Peyer's patch (tissue), 4 donors: ENCODE measurements at regions not wholly inside any gene's neighbourhood (a gene's known extent, or its start where the extent isn't known, plus 50 kb on each side); places are given as distances from the start of the nearest gene placed in this dataset.

Experiments used
- DNase-seq, 3 donors: peaks; one replicate each; pipeline ENCODE4 v3.0.0-alpha.2; 2017 to 2019
- H3K27ac ChIP-seq, 4 donors: fragments of 200-600 bp; sonication (generic); one replicate each; pipeline ENCODE4 v1.5.1; 2016 to 2019
- H3K27me3 ChIP-seq, 2 donors: fragments of 200-600 bp; sonication (generic); one replicate each; pipeline ENCODE4 v1.5.1; 2019
- H3K36me3 ChIP-seq, 3 donors: fragments of 200-600 bp; sonication (generic); one replicate each; pipeline ENCODE4 v1.5.1; 2016 to 2019
- H3K4me1 ChIP-seq, 4 donors: fragments of 200-600 bp; sonication (generic); one replicate each; pipeline ENCODE4 v1.5.1; 2016 to 2019
- H3K4me3 ChIP-seq, 4 donors: fragments of 200-600 bp; sonication (generic); 1 replicate in 3 of 4; 2 replicates in 1 of 4; pipeline ENCODE4 v1.5.1; 2016 to 2019; ENCODE audit warnings: mild to moderate bottlenecking in 1 of 4
- H3K9me3 ChIP-seq, 4 donors: fragments of 200-600 bp; sonication (generic); one replicate each; pipeline ENCODE4 v1.5.1; 2016 to 2019; ENCODE audit warnings: mild to moderate bottlenecking in 1 of 4
- CTCF ChIP-seq, 6 experiments: fragments of 450-650 bp in 4 of 6; fragments of 200-600 bp in 2 of 6; sonication (generic) in 1 of 6; IDR thresholded peaks; one replicate each; pipeline ENCODE4 v1.5.1; 2017 to 2019; ENCODE audit warnings: antibody characterized with exemption in 6 of 6, mild to moderate bottlenecking in 3 of 6, moderate library complexity in 1 of 6
- POLR2A ChIP-seq, 2 donors: fragments of 450-650 bp; IDR thresholded peaks; one replicate each; pipeline ENCODE4 v1.5.1; 2017; ENCODE audit warnings: antibody characterized with exemption in 2 of 2, mild to moderate bottlenecking in 2 of 2, moderate library complexity in 2 of 2

GRCh38 chr7:46613116-46613515, 692.0 kb upstream of the IGFBP3 start:
- no peak for DNase-seq
- Histone ChIP-seq H3K27me3 (no peaks in the 10 kb centered on the region), H3K4me1 (no peaks in the 10 kb centered on the region), H3K27ac (no peak overlapping the region), H3K36me3 (no peaks in the 10 kb centered on the region), H3K4me3 (no peak overlapping the region), H3K9me3 (no peaks in the 10 kb centered on the region)
- TF ChIP-seq CTCF (IDR thresholded peaks at IDR 0.05) (no peak), POLR2A (IDR thresholded peaks at IDR 0.05) (no peak)

GRCh38 chr7:46611508-46611907, 690.4 kb upstream of the IGFBP3 start:
- Histone ChIP-seq H3K27ac (no peak overlapping the region), H3K27me3 (no peaks in the 10 kb centered on the region), H3K9me3 (no peaks in the 10 kb centered on the region), H3K4me1 (no peaks in the 10 kb centered on the region), H3K36me3 (no peaks in the 10 kb centered on the region), H3K4me3 (no peak overlapping the region)
- no peak for TF ChIP-seq POLR2A (IDR thresholded peaks at IDR 0.05)
- TF ChIP-seq CTCF (IDR thresholded peaks at IDR 0.05), result no peak
- no peak for DNase-seq

- Histone ChIP-seq H3K27me3 (no peaks in the 10 kb centered on the region), H3K36me3 (no peaks in the 10 kb centered on the region), H3K27ac (no peak overlapping the region), H3K4me3 (no peak overlapping the region), H3K9me3 (no peaks in the 10 kb centered on the region), H3K4me1 (no peaks in the 10 kb centered on the region)
- no peak for TF ChIP-seq CTCF (IDR thresholded peaks at IDR 0.05)
- TF ChIP-seq POLR2A (IDR thresholded peaks at IDR 0.05), result no peak
- DNase-seq, result no peak
These were observed 689.7 kb upstream of the IGFBP3 start for GRCh38 chr7:46610746-46611145.

GRCh38 chr7:46607176-46607575, 686.1 kb upstream of the IGFBP3 start:
- H3K36me3 ChIP-seq, result no peaks in the 10 kb centered on the region
- H3K4me3 ChIP-seq, result no peak overlapping the region
- no peaks in the 10 kb centered on the region for H3K27me3 ChIP-seq
- no peak overlapping the region for H3K27ac ChIP-seq
- DNase-seq, result no peak
- no peak for TF ChIP-seq CTCF (IDR thresholded peaks at IDR 0.05)
- no peak for TF ChIP-seq POLR2A (IDR thresholded peaks at IDR 0.05)
- H3K4me1 ChIP-seq, result peaks cover 0 to 5% (median 0%) of the 10 kb centered on the region in 4 donors
- no peaks in the 10 kb centered on the region for H3K9me3 ChIP-seq

GRCh38 chr7:46606761-46607160, 685.7 kb upstream of the IGFBP3 start:
- Histone ChIP-seq H3K4me3 (no peak overlapping the region), H3K27ac (no peak overlapping the region), H3K9me3 (no peaks in the 10 kb centered on the region), H3K36me3 (no peaks in the 10 kb centered on the region), H3K4me1 (peaks cover 0 to 5% (median 0%) of the 10 kb centered on the region in 4 donors), H3K27me3 (no peaks in the 10 kb centered on the region)
- no peak for TF ChIP-seq CTCF (IDR thresholded peaks at IDR 0.05)
- TF ChIP-seq POLR2A (IDR thresholded peaks at IDR 0.05), result no peak
- DNase-seq, result no peak

- Histone ChIP-seq H3K27me3 (no peaks in the 10 kb centered on the region), H3K4me3 (no peak overlapping the region), H3K36me3 (no peaks in the 10 kb centered on the region), H3K27ac (peak overlapping the region in 2 of 4 donors; percentile 40 to 79), H3K9me3 (no peaks in the 10 kb centered on the region), H3K4me1 (peaks cover 0 to 5% (median 0%) of the 10 kb centered on the region in 4 donors)
- DNase-seq, result no peak
- TF ChIP-seq CTCF (IDR thresholded peaks at IDR 0.05) (no peak), POLR2A (IDR thresholded peaks at IDR 0.05) (no peak)
These were observed 683.2 kb upstream of the IGFBP3 start for GRCh38 chr7:46604241-46604661.
